GM21515 (cell line): ENCODE measurements at regions not wholly inside any gene's neighbourhood (a gene's known extent, or its start where the extent isn't known, plus 50 kb on each side); places are given as distances from the start of the nearest gene placed in this dataset.
"Not testable (repeated sequence)": the region's sequence is repeated elsewhere in the genome, so short reads cannot be mapped to it uniquely, and the experiment has no call there.

ENCODE experiments used
- ATAC-seq: cut with Tn5 transposase; IDR thresholded peaks from one replicate; pipeline ENCODE4 v1.9.1; 2021; ENCODE audit not compliant: unreplicated experiment

DNA sequence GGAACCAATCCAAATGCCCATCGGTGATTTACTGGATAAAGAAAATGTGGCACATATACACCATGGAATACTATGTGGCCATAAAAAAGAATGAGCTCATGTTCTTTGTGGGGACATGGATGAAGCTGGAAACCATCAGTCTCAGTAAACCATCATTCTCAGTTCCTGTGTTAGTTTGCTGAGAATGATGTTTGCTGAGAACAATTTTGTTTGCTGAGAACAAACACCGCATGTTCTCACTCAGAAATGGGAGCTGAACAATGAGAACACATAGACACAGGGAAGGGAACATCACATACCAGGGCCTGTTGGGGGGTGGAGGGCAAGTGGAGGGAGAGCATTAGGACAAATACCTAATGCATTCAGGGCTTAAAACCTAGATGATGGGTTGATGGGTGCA lies 185.5 kb downstream of the ANXA1 start:
- ATAC-seq, result not testable (repeated sequence)

GRCh38 chr9:73344060-73344459 lies 192.4 kb downstream of the ANXA1 start:
- no peak for ATAC-seq

GRCh38 chr9:73347123-73347522 lies 195.5 kb downstream of the ANXA1 start:
- no peak for ATAC-seq

GRCh38 chr9:73347720-73348119 lies 196.1 kb downstream of the ANXA1 start:
- no peak for ATAC-seq

DNA sequence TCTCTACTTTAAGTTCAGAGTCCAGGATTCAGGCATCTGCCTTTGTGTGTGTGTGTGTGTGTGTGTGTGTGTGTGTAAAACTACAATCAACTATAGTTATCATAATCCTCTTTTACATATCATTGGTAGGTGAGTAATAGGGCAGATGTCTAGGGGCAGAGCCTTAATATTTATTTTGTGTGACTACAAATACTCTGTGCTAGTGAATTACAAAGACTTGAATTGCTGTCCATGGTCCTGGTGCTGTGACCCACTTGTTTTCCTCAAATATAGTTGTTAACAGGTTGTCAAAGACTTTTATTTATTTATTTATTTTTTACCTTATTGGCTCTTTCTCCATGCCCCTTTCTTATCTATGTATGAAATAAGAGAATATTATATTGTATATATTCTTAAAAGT lies 196.8 kb downstream of the ANXA1 start:
- no peak for ATAC-seq

DNA sequence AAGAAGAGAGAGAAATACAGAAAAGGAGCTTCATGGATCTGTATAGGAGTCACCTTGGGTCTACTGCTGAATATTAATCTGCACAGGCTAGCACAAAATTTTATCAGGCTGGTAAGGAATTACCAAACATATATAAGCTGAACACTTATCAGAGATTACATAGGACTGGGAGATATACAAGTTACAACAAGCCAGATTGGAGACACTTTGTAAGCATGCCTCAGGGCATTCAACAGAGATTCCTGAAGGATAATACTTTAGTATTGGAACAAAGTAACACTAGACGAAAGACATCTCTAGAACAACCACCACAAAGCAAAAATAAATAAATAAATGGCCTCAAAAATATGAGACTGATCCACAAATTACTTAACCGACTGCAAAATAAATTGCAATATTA lies 197.8 kb downstream of the ANXA1 start:
- ATAC-seq, result no peak

- no peak for ATAC-seq
These were observed 205.9 kb downstream of the ANXA1 start for GRCh38 chr9:73357607-73358006.

- ATAC-seq, result no peak
These were observed 218.4 kb downstream of the ANXA1 start for GRCh38 chr9:73370053-73370452.

DNA sequence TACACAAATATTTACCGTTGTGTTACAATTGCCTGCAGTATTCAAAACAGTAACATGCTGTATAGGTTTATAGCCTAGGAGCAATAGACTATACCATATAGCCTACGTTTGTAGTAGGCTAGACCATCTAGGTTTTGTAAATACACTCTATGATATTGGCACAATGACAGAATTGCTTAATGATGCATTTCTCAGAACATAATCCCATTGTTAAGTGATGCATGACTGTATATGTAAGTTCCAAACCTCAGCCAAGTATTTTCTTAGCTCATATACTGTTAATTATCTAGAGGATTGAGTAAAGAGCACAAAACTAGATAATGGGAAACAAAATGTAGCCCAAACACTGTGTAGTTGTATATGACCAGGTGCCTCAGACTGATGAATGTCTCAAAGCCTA lies 220.1 kb downstream of the ANXA1 start:
- no peak for ATAC-seq

GRCh38 chr9:73380411-73380810 lies 228.7 kb downstream of the ANXA1 start:
- ATAC-seq, result no peak

GRCh38 chr9:73402081-73403028 lies 250.7 kb downstream of the ANXA1 start:
- no peak for ATAC-seq

- ATAC-seq, result no peak
These were observed 259.8 kb downstream of the ANXA1 start for GRCh38 chr9:73411494-73411893.

- no peak for ATAC-seq
These were observed 261.2 kb downstream of the ANXA1 start for GRCh38 chr9:73412874-73413273.

- no peak for ATAC-seq
These were observed 272.2 kb downstream of the ANXA1 start for GRCh38 chr9:73423891-73424290.

DNA sequence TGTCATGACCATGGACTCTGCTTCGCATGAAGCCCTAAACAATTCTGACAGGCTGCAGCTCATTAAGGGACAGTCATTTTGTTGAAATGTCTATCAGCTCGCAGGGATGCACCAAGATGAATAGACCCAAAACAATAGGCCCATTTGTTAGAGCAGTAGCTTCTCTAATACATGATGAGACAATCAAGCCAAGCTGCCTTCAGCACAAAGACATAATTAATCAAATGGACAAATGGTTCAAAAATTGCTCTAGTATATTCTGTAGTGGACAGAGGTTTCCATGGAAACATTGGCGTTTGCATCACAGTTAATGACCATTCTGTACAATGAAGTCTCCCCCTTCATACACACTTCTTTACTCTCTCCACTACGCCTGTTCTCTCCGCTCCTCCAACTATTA lies 274.6 kb downstream of the ANXA1 start:
- no peak for ATAC-seq

DNA sequence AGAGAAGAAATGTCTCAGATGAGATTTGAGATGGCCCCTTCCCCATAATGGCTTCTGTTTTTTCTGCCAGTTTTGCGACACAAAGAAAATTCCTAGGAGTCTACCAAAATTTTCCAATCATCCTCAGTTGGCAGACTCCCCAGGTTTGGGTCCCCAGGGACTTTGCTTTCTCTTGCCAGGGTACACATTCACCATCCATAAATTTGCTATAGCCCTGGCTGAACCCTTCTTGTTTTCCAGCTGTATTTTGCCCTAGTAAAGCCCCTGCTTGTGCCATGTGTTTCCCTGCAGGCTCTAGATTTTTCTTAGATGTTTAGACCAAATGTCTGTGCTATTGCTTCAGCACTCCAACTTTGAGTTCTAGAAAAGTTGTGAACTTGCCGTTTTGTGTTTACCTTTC lies 283.2 kb downstream of the ANXA1 start:
- ATAC-seq, result no peak

DNA sequence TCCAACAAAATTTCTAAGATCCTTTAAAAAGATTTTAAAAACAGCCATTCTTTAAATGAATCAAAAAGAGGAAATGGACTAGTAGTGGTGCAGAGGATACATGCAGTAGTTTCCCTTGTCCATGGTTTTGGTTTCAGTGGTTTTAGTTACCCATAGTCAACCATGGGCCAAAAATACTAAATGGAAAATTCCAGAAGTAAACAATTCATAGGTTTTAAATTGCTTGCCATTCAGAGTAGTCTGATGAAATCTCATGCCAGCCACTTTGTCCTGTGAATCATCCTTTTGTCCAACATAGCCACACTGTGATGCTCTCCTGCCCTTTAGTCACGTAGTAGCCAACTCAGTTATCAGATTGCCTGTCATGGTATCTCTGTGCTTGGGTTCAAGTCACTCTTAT lies 286.1 kb downstream of the ANXA1 start:
- ATAC-seq, result peak; percentile 56

- not testable (repeated sequence) for ATAC-seq
These were observed 288.2 kb downstream of the ANXA1 start for GRCh38 chr9:73439839-73440238.

DNA sequence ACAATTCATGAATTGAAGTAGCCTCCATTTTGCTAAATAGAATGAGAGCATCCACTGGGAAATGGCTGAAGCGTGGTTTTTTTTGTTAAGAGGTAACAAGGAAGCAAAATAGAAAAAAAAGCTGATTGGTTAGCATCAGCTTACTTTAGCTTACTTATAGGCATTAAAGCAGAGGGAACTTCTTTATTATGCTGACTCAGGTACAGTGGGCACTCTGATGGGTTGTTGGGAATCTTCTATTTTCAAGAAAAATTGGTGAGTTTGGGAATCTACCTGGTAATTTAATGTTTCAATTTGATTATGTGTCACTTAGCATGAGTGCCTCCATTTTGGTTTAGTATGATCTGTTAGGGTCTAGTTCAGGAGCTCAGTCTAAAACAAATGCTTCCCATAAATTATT lies 289.6 kb downstream of the ANXA1 start:
- no peak for ATAC-seq

DNA sequence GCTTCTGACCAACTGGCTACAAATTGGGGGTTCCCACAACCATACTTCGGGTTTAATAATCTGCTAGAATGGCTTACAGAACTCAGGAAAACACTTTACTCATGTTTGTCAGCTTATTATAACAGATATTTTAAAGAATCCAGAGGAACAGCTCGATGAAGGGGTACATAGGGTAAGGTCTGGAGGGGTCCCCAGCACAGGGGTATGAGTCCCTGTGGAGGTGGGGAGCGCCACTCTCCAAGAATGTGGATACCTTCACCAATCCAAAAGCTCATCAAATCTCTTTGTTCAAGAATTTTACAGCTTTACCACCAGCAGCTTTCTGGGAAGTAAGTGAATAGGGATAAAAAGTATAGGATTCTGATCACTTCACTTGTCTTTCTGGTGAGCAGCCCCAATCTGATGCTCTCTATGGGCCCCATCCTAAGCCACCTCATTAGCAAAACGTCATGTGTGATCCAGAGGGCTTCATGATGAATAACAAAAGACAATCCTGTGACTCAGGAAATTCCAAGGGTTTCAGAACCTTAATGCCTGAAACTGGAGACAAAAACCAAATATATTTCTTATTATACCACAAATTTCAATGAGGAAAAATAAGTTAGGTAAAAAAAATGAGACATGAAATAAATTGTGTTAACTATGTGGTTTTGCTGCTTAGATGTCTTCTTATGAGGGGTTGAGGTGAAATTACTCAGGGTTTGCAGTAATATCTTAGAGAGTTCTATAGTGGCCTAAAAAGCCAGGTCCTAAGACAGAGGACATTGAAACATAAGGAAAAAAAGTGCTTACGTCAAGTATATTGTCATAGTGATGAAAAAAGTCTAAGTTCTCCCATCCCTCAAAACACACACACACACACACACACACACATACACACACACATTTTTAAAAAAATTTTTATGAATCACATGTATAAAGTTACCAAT lies 290.5 kb downstream of the ANXA1 start:
- no peak for ATAC-seq

GRCh38 chr9:73444821-73445220 lies 293.2 kb downstream of the ANXA1 start:
- no peak for ATAC-seq

DNA sequence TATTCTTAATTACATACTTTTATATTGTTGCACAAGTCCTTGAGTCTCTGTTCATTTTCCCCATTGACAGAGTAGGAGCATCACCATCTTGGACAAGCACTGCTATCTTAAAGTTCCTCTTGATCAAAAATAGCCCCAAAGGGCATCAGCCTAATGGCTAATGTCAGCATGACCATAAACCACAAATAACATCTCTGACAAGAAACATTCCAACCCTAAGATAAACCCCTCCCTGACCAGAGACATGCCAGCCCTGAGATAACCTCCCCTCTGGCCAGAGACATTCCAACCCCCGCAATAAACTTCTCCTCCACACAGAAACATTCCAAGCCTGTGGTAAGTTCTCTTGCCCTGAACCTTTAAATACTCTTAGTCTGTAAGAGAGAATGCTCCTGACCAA lies 293.7 kb downstream of the ANXA1 start:
- not testable (repeated sequence) for ATAC-seq
